OCI-LY1 (cell line): ENCODE measurements at regions not wholly inside any gene's neighbourhood (a gene's known extent, or its start where the extent isn't known, plus 50 kb on each side); places are given as distances from the start of the nearest gene placed in this dataset.

Experiments
- EZH2 ChIP-seq: fragments of 200-600 bp; sonication (generic), shearing (Covaris generic); IDR thresholded peaks from 2 replicates; pipeline ENCODE4 v1.8.0; 2017; ENCODE audit warnings: borderline replicate concordance, mixed run types, mild to moderate bottlenecking, antibody characterized with exemption, low read length, moderate library complexity, mixed read lengths
- TF ChIP-seq, protein P1 (sequence below): fragments of 200-600 bp; sonication (generic), shearing (Covaris generic); IDR thresholded peaks from 2 replicates; pipeline ENCODE4 v1.5.1; 2017; ENCODE audit warnings: mild to moderate bottlenecking, antibody characterized with exemption, low read length, moderate library complexity, mixed read lengths

DNA sequence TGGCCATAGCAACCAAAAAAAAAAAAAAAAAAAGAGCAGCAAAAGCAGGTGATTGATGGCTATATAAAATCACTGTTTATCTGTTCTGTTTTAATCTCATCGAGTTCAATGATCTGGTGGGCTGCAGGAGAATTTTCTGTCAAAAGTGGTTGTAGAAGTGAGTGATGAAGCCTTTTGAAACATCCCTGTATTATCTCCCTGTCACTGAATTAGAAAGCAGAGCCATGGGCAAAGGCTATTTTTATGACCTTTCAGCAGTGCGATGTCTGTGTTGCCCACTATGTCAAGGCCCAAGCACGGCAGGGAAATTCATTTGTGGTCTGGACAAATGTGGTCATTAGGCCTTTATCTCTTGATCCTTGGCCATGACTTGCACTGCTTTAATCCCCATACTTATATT lies 59.9 kb downstream of the OTOL1 start:
- TF ChIP-seq, protein P1, sequence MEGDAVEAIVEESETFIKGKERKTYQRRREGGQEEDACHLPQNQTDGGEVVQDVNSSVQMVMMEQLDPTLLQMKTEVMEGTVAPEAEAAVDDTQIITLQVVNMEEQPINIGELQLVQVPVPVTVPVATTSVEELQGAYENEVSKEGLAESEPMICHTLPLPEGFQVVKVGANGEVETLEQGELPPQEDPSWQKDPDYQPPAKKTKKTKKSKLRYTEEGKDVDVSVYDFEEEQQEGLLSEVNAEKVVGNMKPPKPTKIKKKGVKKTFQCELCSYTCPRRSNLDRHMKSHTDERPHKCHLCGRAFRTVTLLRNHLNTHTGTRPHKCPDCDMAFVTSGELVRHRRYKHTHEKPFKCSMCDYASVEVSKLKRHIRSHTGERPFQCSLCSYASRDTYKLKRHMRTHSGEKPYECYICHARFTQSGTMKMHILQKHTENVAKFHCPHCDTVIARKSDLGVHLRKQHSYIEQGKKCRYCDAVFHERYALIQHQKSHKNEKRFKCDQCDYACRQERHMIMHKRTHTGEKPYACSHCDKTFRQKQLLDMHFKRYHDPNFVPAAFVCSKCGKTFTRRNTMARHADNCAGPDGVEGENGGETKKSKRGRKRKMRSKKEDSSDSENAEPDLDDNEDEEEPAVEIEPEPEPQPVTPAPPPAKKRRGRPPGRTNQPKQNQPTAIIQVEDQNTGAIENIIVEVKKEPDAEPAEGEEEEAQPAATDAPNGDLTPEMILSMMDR: no peak
- TF ChIP-seq EZH2: no peak
